ENCODE measurements at regions not wholly inside any gene's neighbourhood (a gene's known extent, or its start where the extent isn't known, plus 50 kb on each side); places are given as distances from the start of the nearest gene placed in this dataset.
"Not testable (repeated sequence)": the region's sequence is repeated elsewhere in the genome, so short reads cannot be mapped to it uniquely, and the experiment has no call there.

DNA sequence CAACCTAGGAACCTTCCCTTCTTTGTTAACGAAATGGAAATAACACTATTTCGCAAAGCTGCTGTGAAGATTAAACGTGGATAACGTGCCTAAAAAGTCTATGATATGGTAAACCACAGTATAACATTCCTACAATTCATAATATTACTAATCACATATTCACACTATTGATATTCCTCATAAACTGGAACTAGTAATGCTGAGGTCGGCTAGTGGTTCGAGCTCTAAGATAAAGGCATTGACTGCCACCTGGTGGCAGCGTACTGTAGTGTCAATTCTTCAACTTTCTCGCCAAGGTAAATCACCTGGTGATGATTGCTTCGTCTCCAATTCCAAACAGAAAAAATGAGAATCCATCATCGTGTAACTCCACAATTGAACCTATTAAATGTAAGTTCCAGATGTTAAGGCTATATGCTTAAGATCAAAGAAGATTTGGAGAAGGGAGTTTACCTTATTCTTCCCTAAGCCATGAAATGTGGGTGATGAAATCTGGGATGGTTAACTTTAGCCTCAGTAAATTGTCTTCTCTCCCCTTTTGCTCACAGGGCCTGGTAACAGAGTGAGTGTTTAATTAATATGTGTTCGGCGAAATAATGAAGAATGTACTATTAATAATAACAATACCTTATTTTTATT is 197.5 kb upstream of the TMEM132C start:
- peak in 1 of 3 donors; percentile 8 for DNase-seq (ENCODE audit: low read depth in 3 of 3, low spot score in 2 of 3)

DNA sequence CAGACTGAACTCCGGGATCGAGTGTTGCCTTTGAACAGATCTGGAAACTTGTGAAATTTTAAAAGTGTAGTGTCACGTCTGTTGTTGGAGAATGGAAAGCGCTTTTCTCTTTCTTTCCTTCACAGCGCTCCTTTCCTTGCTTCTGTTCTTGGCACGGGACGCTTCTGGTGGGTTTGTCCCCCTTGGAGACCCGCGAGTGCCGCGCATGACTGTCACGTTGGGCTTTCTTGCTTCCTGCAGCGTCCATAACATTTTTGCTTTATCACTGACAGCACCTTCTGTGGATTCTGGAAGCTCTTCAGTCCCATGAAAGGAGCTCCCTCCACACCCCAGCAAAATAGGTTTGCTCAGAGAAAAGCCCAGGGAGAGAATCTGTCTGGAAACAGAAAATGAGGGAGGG is 193.0 kb upstream of the TMEM132C start:
- DNase-seq (ENCODE audit: low read depth in 3 of 3, low spot score in 2 of 3): no peak

DNA sequence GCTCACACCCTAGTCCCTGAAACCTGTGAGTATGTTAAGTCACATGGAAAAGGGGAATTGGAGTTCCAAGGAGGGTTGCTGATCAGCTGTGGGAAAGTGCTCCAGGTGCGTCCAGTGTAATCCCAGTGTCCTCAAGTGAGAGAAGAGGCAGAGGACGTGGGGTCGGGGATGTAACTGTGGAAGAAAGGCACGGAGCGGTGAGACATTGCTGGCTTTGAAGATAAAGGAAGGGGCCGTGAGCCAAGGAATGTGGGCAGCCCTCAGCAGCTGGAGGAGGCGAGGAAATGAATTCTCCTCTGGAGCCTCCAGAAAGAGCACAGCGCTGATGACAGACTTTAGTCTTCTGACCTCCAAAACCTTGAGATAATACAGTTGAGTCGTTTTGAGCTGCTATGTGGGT is 191.6 kb upstream of the TMEM132C start:
- no peak for DNase-seq (ENCODE audit: low read depth in 3 of 3, low spot score in 2 of 3)

DNA sequence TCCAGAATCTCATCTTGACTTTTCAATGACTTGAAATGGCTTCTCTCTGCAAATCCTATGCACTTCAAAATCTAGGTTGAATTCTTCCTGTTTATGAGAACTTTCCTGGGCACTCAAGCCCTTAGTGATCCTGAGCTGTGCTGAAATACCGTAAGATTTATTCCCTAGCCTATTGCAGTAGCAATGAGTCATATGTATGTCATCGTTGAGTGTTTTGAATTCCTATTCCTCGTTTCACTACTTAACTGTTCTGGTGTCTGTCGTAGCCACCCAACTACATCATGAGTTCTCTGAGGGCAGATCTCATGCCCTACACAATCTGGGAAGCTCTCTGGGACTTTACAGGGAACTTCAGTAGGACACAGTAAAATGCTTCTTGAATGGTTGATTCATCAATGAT is 190.8 kb upstream of the TMEM132C start:
- no peak for DNase-seq (ENCODE audit: low read depth in 3 of 3, low spot score in 2 of 3)

DNA sequence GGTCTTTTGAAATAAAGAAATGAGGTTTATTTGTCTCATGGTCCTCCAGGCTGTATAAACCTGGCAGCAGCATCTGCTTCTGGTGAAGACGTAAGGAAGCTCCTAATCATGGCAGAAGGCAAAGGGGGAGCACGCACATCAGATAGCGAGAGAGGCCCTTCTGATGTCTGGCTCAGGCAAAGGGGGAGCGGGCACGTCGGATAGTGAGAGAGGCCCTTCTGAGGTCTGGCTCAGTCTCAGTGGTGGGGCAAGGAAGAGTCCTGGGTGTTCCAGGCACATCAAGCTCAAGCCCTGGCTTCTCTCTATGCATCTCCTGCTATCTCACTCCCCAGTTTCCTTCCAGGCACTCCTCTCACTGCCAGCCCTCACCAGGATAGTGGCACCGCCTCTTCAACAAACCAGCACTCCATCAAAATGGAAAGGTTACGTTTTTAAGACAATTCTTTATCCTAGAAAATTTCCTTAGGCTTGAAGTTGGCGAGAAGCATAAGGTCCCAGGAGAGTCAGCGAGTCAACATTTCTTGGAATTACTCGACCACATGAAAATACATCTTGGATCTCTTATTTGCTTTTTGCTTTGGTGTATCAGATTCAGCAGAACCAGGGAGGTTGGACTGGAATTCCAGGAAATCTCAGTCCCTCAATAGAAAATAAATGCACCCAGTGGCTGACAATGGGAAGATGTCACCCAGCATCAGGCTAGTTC is 189.6 kb upstream of the TMEM132C start:
- DNase-seq (ENCODE audit: low read depth in 3 of 3, low spot score in 2 of 3): no peak

DNA sequence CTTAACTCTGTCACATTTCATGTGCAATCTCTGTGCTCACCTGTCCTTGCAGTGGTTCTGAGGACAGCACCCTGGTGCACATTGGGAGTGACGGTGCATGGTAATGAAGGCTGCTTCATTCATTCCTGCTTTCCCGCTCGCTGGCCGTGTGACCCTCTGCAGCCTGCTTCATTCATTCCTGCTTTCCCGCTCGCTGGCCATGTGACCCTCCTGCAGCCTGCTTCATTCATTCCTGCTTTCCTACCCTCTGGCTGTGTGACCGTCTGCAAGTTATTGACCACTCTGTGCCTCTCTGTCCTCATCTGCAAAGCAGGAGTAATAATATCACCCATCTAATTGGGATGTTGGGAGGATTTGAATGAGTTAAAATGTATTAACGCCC is 189.1 kb upstream of the TMEM132C start:
- DNase-seq (ENCODE audit: low read depth in 3 of 3, low spot score in 2 of 3): no peak

DNA sequence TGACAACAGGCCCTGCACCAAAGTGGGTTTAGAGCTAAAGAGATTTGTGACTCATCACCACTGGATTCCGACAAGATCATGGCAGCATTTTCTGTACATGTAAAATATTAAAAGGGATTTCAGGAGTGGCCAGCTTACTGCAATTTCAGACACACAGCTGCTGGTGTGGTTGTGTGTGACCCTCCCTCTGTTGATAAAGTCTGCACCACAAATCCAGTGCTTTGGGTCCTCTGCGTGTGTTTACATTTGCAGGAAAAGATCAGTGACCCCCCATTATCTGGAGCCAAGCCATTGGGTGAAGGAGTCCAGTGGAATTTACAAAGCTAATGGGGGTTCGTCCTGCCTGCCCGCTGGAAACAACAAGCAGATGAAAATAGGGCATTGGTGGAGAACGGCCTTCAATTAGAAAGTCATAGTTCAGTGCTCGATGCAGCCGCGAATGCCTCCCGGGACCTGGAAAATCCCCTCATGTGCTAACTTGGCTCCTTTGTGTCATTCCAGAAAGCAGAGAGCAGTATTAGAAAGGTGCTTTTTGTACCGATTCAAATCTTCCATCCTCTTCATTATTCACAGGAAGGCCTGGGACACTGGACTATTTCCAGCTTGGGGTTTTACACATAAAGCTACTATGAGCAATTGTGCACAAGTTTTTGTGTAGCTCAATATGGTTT is 188.5 kb upstream of the TMEM132C start:
- DNase-seq (ENCODE audit: low read depth in 3 of 3, low spot score in 2 of 3): no peak

DNA sequence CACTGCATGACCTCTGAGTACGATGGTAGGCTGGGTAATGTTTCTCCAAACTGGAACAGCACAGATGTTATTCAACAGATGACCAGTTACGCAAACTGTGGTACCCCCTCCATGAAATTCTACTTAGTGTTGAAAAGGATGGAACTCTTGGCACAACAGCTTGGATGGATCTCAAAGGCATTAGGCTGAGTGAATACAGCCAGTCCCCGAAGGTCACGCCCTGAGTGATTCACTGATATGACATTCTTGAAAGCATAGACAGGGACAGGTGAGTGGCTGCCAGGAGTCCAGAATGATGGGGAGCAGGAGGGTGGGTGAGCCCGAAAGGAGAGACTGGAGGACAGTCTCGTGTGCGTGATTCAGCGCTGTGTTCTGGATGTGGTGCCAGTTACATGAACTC is 187.5 kb upstream of the TMEM132C start:
- no peak for DNase-seq (ENCODE audit: low read depth in 3 of 3, low spot score in 2 of 3)

DNA sequence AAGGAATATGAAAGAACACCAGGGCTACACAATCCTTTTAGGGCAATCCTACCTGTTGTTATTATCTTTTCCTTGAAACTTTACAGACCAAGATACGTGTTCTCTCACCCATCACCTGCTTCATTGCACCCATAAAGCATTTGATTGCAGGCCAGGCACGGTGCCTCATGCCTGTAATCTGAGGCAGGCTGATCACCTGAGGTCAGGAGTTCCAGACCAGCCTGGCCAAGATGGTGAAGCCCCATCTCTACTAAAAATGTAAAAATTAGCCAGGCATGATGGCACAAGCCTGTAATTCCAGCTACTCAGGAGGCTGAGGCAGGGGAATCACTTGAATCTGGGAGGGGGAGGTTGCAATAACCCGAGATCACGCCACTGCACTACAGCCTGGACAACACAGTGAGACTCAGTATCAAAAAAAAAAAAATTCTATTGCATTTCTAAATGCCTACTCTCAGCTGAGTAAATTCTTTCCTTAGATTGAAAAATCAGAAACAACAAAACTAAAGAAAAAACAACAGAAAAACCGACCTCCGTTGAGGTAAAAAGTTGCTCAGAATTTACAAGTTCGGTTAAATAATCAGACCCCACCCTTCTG is 183.7 kb upstream of the TMEM132C start:
- no peak for DNase-seq (ENCODE audit: low read depth in 3 of 3, low spot score in 2 of 3)

DNA sequence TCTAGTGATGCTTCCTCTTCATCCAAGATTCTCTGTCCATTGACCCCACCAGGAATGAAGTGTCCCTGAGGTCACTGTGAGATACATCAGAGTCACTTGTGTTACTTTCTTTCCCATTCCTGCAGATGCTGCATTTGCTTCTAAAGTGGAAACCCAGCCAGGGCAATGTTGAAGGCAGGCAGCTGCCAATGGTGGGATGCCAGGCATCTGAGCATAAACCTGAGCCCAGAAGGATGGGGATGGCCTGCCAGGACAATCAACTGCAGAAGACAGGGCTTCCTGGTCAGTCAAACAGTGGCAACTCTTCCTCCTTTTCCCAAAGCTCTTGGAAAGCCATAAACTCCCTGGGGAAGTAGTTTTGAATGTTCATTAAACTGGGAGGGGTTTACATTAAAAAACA is 178.0 kb upstream of the TMEM132C start:
- no peak for DNase-seq (ENCODE audit: low read depth in 3 of 3, low spot score in 2 of 3)

DNA sequence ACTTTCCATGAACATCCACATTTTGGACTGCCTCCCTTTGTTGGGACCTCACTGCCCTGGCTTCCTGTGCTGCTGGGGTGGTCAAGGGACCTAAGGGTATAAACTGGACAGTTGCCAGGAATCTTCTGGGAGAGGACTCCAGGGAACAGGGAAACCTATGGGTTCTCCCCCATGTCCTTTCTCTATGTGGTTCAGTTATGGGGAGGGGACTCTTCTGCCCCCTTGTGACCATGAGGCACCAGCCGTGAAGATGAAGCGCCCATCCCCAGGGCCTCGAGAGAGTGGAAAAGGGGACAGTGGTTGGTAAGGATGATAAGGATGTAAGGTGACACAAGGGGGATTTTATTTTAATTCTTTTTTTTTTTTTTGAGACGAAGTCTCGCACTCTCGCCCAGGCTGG is 177.0 kb upstream of the TMEM132C start:
- DNase-seq (ENCODE audit: low read depth in 3 of 3, low spot score in 2 of 3): no peak

DNA sequence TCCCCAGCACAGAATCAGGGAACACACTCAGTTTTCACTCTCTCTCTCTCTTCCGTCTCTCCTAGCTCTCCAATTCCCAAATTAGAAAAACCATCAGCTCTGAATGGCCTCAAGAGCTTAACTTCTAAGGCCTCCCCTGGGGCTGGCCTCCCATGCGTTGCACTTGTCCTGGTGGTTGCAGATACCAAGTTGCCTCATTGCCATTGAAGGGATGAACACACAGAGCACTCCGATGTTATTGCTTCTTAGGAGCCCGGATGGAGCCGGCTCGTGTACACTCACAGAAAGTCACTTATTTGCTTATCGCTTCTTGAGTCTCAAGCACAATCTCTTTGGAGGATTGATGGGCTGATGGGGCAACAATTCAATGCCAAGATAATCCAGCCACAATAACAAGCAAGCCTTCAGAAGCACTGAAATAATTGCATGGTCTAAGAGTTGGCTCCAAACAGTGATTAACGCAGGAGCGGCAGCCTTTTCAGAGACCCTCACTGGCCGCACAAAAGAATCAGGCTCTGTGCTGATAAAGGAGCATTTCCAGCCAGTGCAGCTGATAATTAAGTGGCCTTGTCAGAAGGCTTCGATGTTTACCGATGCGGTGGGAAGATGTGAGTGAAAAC is 175.8 kb upstream of the TMEM132C start:
- DNase-seq (ENCODE audit: low read depth in 3 of 3, low spot score in 2 of 3): no peak

DNA sequence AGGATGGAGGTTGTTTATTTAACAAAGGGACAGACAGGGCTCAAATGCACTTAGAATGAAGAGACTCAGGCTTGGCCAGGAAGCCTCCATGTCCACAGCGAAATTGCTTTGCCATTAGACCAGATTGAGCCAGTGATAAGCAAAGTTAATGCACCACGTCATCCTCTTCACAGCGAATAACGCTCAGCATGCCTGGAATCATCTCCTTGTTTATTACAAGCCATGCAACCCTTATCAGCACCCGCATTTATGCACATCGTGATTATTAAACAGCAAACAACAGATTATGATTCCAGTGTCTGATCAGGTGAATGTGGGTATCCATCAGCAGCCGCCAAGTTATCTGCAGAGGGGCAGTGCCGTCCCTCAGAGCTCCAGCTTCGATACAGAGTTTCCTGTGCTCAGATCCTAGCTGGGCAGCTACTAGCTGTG is 175.0 kb upstream of the TMEM132C start:
- DNase-seq (ENCODE audit: low read depth in 3 of 3, low spot score in 2 of 3): no peak

DNA sequence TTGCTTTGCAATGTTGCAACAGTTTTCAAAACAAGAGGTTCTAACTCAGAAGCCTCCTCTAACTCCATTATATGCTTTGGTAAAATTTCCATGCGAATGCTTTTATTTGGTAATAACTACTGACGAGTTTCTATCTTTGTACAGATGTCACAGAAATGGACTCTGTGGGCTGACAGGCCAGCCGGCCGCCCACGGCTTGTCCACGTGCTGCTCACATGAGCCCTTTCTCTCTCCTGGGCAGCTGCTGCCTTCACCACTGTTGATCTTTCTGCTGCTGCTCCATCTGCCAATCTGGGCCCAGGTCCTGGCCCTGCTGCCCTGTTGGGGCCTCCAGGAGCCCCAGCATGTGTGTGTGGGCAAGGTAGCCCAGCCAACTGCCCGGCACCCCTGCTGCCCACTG is 168.2 kb upstream of the TMEM132C start:
- no peak for DNase-seq (ENCODE audit: low read depth in 3 of 3, low spot score in 2 of 3)

DNA sequence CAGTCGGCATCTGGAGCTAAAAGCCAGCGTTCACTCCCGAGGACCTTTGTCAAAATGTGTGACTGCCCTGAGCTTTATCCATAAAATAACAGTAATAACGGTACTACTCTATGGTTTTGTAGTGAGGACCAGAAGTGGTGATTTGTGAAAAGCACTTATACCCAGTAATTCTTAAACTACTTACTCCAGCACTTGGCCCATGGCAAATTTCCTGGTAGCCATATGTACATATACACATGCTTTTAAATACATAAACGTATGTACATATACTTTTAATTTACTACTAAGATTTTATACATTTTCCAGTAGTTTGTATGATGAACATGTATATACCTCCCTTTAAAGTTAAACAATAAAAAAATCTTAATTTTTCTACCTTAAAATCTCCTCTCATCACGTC is 163.8 kb upstream of the TMEM132C start:
- DNase-seq (ENCODE audit: low read depth in 3 of 3, low spot score in 2 of 3): no peak

DNA sequence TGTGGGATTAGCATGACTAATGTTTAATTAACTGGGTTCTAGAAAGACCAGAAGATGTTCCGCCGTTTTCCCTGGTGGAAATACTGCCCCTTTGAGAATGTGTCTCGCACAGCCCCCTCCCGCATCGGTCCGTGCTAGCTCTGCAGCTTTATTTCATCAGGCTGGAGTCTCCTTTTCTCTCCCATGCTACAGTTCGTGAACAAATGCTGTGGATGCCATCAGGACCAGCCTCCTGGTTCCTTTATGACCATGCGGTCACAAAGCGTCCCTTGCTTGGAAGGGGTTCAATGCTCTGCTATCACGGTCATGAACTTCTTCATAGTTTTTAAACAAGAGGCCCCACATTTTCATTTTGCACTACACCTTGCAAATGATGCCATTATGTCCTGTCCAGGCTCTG is 157.7 kb upstream of the TMEM132C start:
- no peak for DNase-seq (ENCODE audit: low read depth in 3 of 3, low spot score in 2 of 3)

DNA sequence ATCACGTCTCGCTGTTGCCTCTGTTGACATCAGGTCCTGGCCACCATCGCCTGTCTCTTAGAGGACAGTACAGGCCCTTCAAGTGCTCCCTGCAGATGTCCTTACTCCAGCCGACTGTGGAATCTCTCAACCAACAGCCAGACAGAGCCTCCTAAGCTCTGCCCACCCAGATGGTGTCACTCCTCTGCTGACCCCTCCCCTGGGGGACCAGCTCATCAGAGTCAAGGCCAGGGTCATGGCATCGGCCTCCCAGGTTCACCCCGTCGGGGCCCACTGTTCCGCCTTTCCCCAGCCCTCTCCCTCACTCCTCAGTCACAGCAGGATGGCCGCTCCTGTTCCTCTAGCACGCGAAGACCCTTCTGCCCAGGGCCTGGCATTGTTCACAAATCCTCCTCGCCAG is 157.3 kb upstream of the TMEM132C start:
- DNase-seq (ENCODE audit: low read depth in 3 of 3, low spot score in 2 of 3): no peak

DNA sequence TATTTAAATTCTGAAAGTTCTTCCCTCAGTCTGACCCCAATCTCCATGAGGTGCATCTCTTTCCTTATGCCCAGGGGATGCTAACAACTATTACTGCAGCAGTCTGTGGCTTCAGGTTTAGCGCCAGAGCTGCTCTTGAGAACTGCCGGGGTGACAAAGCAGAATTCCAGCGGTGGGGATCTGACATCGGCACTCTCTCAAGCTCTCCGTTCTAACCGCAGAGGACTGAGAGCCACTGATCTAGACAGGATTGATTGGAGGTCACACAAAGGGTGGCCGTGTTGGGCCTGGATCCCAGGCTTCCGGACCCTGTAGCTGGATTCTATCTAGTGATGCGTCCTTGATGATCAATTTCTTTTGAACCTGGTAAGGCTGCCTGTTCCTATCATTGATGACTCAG is 155.6 kb upstream of the TMEM132C start:
- DNase-seq (ENCODE audit: low read depth in 3 of 3, low spot score in 2 of 3): no peak

DNA sequence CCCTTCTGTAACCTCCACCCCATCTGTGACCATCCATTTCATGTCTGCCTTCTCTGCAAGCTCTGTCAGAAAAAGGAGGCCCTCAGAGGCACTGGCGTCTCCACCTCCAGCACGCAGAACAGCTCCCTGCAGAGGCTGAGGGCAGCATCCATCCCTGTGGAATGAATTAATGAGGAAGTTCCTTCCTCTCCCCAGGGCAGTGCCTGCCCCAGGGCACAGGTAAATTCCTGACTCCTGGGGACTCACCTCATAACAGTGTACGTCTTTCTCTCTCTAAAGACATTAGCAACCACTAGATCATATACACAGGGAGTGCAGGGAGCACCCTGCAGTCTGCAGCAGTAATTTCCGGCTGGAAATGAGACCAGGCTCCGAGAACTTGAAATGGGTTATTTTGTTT is 155.0 kb upstream of the TMEM132C start:
- no peak for DNase-seq (ENCODE audit: low read depth in 3 of 3, low spot score in 2 of 3)

DNA sequence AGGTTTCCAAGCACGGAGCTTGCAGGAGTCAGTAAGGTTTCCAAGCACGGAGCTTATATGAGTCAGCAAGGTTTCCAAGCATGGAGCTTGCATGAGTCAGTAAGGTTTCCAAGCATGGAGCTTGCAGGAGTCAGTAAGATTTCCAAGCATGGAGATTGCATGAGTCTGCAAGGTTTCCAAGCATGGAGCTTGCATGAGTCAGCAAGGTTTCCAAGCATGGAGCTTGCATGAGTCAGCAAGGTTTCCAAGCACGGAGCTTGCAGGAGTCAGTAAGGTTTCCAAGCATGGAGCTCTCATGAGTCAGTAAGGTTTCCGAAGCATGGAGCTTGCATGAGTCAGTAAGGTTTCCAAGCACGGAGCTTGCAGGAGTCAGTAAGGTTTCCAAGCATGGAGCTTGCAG is 153.7 kb upstream of the TMEM132C start:
- not testable (repeated sequence) for DNase-seq (ENCODE audit: low read depth in 3 of 3, low spot score in 2 of 3)

DNA sequence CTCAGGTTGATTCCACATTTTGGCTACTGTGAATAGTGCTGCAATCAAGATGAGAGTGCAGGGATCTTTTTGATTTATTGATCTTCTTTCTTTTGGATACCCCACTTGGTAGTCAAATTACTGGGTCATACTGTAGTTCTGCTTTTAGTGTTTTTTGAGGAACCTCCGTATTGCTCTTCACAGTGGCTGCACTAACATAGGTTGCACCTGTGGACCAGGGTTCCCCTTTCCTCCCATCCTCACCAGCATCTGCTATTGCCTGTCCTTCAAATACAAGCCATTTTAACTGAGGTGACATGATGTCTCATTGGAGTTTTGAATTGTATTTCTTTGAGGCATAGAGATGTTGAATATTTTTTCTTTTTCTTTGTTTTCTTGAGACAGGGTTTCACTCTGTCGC is 152.5 kb upstream of the TMEM132C start:
- no peak for DNase-seq (ENCODE audit: low read depth in 3 of 3, low spot score in 2 of 3)
